CD14-positive monocyte (primary cell): ENCODE measurements at regions not wholly inside any gene's neighbourhood (a gene's known extent, or its start where the extent isn't known, plus 50 kb on each side); places are given as distances from the start of the nearest gene placed in this dataset.

Experiments used
- DNase-seq, 3 donors: peaks; one replicate each; pipeline ENCODE4 v3.0.0-alpha.2; 2011 to 2022
- H2AFZ ChIP-seq: 2 replicates; pipeline ENCODE4 v1.6.0; 2012; ENCODE audit warnings: mild to moderate bottlenecking, low read depth, low read length, inconsistent platforms; ENCODE audit not compliant: insufficient read depth, poor library complexity, severe bottlenecking
- H3K27ac ChIP-seq, 2 donors: 1 replicate in 1 of 2; 2 replicates in 1 of 2; pipeline ENCODE4 v1.5.1; 2012 to 2013; ENCODE audit warnings: low read length in 2 of 2, control low read depth in 1 of 2, inconsistent platforms in 1 of 2, low read depth in 1 of 2, mild to moderate bottlenecking in 1 of 2
- H3K27me3 ChIP-seq, 2 donors: one replicate each; pipeline versions ENCODE4 v1.6.0 to v1.6.1; 2011 to 2013; ENCODE audit warnings: low read length in 2 of 2; ENCODE audit not compliant: control insufficient read depth in 2 of 2, insufficient read depth in 2 of 2
- H3K36me3 ChIP-seq, 2 donors: replicated peaks in 1 of 2; 1 replicate in 1 of 2; 2 replicates in 1 of 2; pipeline versions ENCODE4 v1.5.1 to v1.6.1; 2012 to 2013; ENCODE audit warnings: low read length in 2 of 2, control low read depth in 1 of 2, inconsistent platforms in 1 of 2, mild to moderate bottlenecking in 1 of 2; ENCODE audit not compliant: insufficient read depth in 2 of 2, control insufficient read depth in 1 of 2
- H3K4me1 ChIP-seq, 2 donors: 1 replicate in 1 of 2; 2 replicates in 1 of 2; pipeline versions ENCODE4 v1.5.1 to v1.6.1; 2012 to 2013; ENCODE audit warnings: low read length in 2 of 2, control low read depth in 1 of 2, inconsistent platforms in 1 of 2, mild to moderate bottlenecking in 1 of 2, moderate library complexity in 1 of 2; ENCODE audit not compliant: insufficient read depth in 2 of 2, control insufficient read depth in 1 of 2
- H3K4me2 ChIP-seq: replicated peaks from 2 replicates; pipeline ENCODE3; 2012; ENCODE audit warnings: low read length, moderate library complexity, mild to moderate bottlenecking; ENCODE audit not compliant: poor library complexity, severe bottlenecking; ENCODE audit errors: extremely low read depth
- H3K4me3 ChIP-seq, 3 experiments: fragments of 200-600 bp in 1 of 3; sonication (generic) in 1 of 3; replicated peaks in 1 of 3; 1 replicate in 2 of 3; 2 replicates in 1 of 3; pipeline ENCODE4 v1.5.1; 2011 to 2013; ENCODE audit warnings: low read length in 3 of 3, mild to moderate bottlenecking in 3 of 3, control low read depth in 2 of 3, low read depth in 2 of 3, inconsistent platforms in 1 of 3, moderate library complexity in 1 of 3
- H3K79me2 ChIP-seq: 2 replicates; pipeline ENCODE4 v1.6.0; 2012; ENCODE audit warnings: mild to moderate bottlenecking, control low read depth, inconsistent platforms, low read length, moderate library complexity; ENCODE audit not compliant: insufficient read depth
- H3K9ac ChIP-seq: 2 replicates; pipeline ENCODE4 v1.6.0; 2017; ENCODE audit warnings: low read length, mild to moderate bottlenecking; ENCODE audit not compliant: insufficient read depth, poor library complexity, severe bottlenecking
- H3K9me3 ChIP-seq, 2 donors: replicated peaks in 1 of 2; 1 replicate in 1 of 2; 2 replicates in 1 of 2; pipeline versions ENCODE4 v1.5.1 to v1.6.1; 2012 to 2013; ENCODE audit warnings: low read length in 2 of 2, control low read depth in 1 of 2; ENCODE audit not compliant: control insufficient read depth in 1 of 2, insufficient read depth in 1 of 2
- H4K20me1 ChIP-seq: 2 replicates; pipeline ENCODE4 v1.6.0; 2012; ENCODE audit warnings: mild to moderate bottlenecking, low read length, control low read depth, moderate library complexity; ENCODE audit not compliant: insufficient read depth
- H3K27ac Mint-ChIP-seq, 7 donors: one replicate each; pipeline ENCODE4 v1.8.0; 2020; ENCODE audit warnings: mild to moderate bottlenecking in 7 of 7, mixed read lengths in 7 of 7, moderate library complexity in 6 of 7, inconsistent platforms in 2 of 7
- H3K27me3 Mint-ChIP-seq, 3 donors: one replicate each; pipeline ENCODE4 v1.8.0; 2021 to 2022; ENCODE audit warnings: low read depth in 3 of 3, mild to moderate bottlenecking in 3 of 3, mixed read lengths in 3 of 3, moderate library complexity in 3 of 3, inconsistent platforms in 1 of 3
- H3K36me3 Mint-ChIP-seq, 2 donors: one replicate each; pipeline ENCODE4 v1.8.0; 2020; ENCODE audit warnings: mixed read lengths in 2 of 2, inconsistent platforms in 1 of 2, mild to moderate bottlenecking in 1 of 2
- H3K4me1 Mint-ChIP-seq: one replicate; pipeline ENCODE4 v1.8.0; 2020; ENCODE audit warnings: mild to moderate bottlenecking, mixed read lengths
- H3K4me3 Mint-ChIP-seq, 2 donors: one replicate each; pipeline ENCODE4 v1.8.0; 2020; ENCODE audit warnings: mild to moderate bottlenecking in 2 of 2, mixed read lengths in 2 of 2, moderate library complexity in 1 of 2
- H3K9me3 Mint-ChIP-seq, 7 donors: one replicate each; pipeline ENCODE4 v1.8.0; 2020 to 2022; ENCODE audit warnings: mixed read lengths in 7 of 7, mild to moderate bottlenecking in 6 of 7, moderate library complexity in 6 of 7, inconsistent platforms in 2 of 7
- CTCF ChIP-seq: fragments of 200-600 bp; IDR thresholded peaks from one replicate; pipeline ENCODE4 v1.8.0; 2022; ENCODE audit warnings: antibody characterized with exemption, mild to moderate bottlenecking
- WGBS: methylation state at CpG from one replicate; pipeline ENCODE4 v1.1.5; 2013; ENCODE audit warnings: missing lambda C conversion rate; ENCODE audit not compliant: insufficient coverage; 5-methylcytosine and 5-hydroxymethylcytosine counted together
- intact Hi-C, 2 donors: fragments of 100-400 bp; cut with micrococcal nuclease; formaldehyde crosslinking; loops; one replicate each; pipeline versions ENCODE4 v1.15.0 to v1.15.1; 2023

GRCh38 chr17:79515646-79516571, 94.9 kb downstream of the RBFOX3 start:
- TF ChIP-seq CTCF: no peak
- Histone ChIP-seq H3K9me3 (peaks cover 23 to 35% of the 10 kb centered on the region in 2 donors), H3K27me3 (peaks cover 0 to 15% of the 10 kb centered on the region in 2 donors), H4K20me1 (no peaks in the 10 kb centered on the region), H2AFZ (no peak overlapping the region), H3K79me2 (no peaks in the 10 kb centered on the region), H3K4me2 (no peak overlapping the region), H3K9ac (no peak overlapping the region), H3K27ac (no peak overlapping the region), H3K4me3 (no peak overlapping the region), H3K36me3 (no peaks in the 10 kb centered on the region), H3K4me1 (no peaks in the 10 kb centered on the region)
- intact Hi-C loops: no loop called here
- no peaks in the 10 kb centered on the region for H3K4me1 Mint-ChIP-seq
- peak overlapping the region in 1 of 7 donors; percentile 16 for H3K27ac Mint-ChIP-seq
- WGBS: 87% methylated on average over 9 of the region's 21 CpGs
- H3K9me3 Mint-ChIP-seq: peaks cover 4 to 23% (median 12%) of the 10 kb centered on the region in 7 donors
- H3K27me3 Mint-ChIP-seq: peaks cover 7 to 28% (median 21%) of the 10 kb centered on the region in 3 donors
- H3K36me3 Mint-ChIP-seq: no peaks in the 10 kb centered on the region
- no peak for DNase-seq
- H3K4me3 Mint-ChIP-seq: no peak overlapping the region

GRCh38 chr17:79515110-79515509, 95.7 kb downstream of the RBFOX3 start:
- peaks cover 23 to 36% of the 10 kb centered on the region in 2 donors for H3K9me3 ChIP-seq
- no peak overlapping the region for H3K9ac ChIP-seq
- no peak for TF ChIP-seq CTCF
- Mint-ChIP-seq H3K4me1 (no peaks in the 10 kb centered on the region), H3K4me3 (no peak overlapping the region), H3K27me3 (peaks cover 8 to 27% (median 19%) of the 10 kb centered on the region in 3 donors), H3K9me3 (peaks cover 4 to 24% (median 13%) of the 10 kb centered on the region in 7 donors), H3K27ac (no peak overlapping the region), H3K36me3 (no peaks in the 10 kb centered on the region)
- H2AFZ ChIP-seq: no peak overlapping the region
- no peaks in the 10 kb centered on the region for H3K79me2 ChIP-seq
- no peak for DNase-seq
- no peaks in the 10 kb centered on the region for H3K4me1 ChIP-seq
- intact Hi-C loops: no loop called here
- H3K27ac ChIP-seq: no peak overlapping the region
- H4K20me1 ChIP-seq: no peaks in the 10 kb centered on the region
- WGBS: 89% methylated on average over 7 of the region's 7 CpGs
- no peak overlapping the region for H3K4me3 ChIP-seq
- peaks cover 0 to 15% of the 10 kb centered on the region in 2 donors for H3K27me3 ChIP-seq
- H3K36me3 ChIP-seq: no peaks in the 10 kb centered on the region
- no peak overlapping the region for H3K4me2 ChIP-seq
